Coronary artery (tissue), 2 donors: ENCODE measurements at regions not wholly inside any gene's neighbourhood (a gene's known extent, or its start where the extent isn't known, plus 50 kb on each side); places are given as distances from the start of the nearest gene placed in this dataset.
A peak's percentile ranks its signal among the peaks of the same experiment; 100 is the strongest.

Experiments used
- DNase-seq: peaks from one replicate; pipeline ENCODE4 v3.0.0-alpha.2; 2017; ENCODE audit warnings: low spot score
- H3K27ac ChIP-seq, 2 donors: fragments of 200-600 bp; sonication (generic); one replicate each; pipeline ENCODE4 v1.5.1; 2016 to 2019
- H3K4me3 ChIP-seq: fragments of 200-600 bp; sonication (generic); 2 replicates; pipeline ENCODE4 v1.5.1; 2016; ENCODE audit warnings: mild to moderate bottlenecking, moderate library complexity
- TF ChIP-seq, protein P1 (sequence below): fragments of 200-600 bp; sonication (generic); IDR thresholded peaks from one replicate; pipeline ENCODE4 v1.5.1; 2019; ENCODE audit warnings: antibody characterized with exemption

- no peak for DNase-seq
- Histone ChIP-seq H3K4me3 (peak overlapping the region; percentile 23), H3K27ac (no peak overlapping the region)
- TF ChIP-seq, protein P1, sequence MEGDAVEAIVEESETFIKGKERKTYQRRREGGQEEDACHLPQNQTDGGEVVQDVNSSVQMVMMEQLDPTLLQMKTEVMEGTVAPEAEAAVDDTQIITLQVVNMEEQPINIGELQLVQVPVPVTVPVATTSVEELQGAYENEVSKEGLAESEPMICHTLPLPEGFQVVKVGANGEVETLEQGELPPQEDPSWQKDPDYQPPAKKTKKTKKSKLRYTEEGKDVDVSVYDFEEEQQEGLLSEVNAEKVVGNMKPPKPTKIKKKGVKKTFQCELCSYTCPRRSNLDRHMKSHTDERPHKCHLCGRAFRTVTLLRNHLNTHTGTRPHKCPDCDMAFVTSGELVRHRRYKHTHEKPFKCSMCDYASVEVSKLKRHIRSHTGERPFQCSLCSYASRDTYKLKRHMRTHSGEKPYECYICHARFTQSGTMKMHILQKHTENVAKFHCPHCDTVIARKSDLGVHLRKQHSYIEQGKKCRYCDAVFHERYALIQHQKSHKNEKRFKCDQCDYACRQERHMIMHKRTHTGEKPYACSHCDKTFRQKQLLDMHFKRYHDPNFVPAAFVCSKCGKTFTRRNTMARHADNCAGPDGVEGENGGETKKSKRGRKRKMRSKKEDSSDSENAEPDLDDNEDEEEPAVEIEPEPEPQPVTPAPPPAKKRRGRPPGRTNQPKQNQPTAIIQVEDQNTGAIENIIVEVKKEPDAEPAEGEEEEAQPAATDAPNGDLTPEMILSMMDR: no peak
Observed at GRCh38 chr4:71253545-71253944, 85.3 kb upstream of the SLC4A4 start.

GRCh38 chr4:71254451-71255012 lies 84.3 kb upstream of the SLC4A4 start:
- no peak overlapping the region for H3K4me3 ChIP-seq
- TF ChIP-seq, protein P1: no peak
- H3K27ac ChIP-seq: peak overlapping the region in 1 of 2 donors; percentile 56
- DNase-seq: no peak

GRCh38 chr4:71255976-71256375 lies 82.8 kb upstream of the SLC4A4 start:
- H3K27ac ChIP-seq: no peak overlapping the region
- TF ChIP-seq, protein P1: no peak
- H3K4me3 ChIP-seq: no peak overlapping the region
- no peak for DNase-seq

DNA sequence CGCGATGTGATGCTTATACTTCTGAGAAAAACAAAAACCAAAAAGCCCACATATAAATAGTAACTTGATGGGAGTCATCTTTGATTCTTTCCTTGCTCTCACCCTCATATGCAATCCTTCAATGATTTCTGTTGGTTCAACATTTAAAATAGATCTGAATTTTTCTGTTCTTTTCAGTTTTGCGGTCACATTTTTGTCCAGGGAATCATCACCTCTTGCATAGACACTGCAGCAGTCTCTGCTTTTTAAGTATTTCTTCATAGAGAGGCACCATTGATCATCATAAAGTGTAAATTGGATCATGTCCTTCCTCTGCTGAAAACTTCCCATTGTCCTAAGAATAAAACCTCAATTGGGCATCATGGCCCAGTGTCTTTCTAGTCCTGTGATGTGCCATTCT lies 81.1 kb upstream of the SLC4A4 start:
- Histone ChIP-seq H3K27ac (no peak overlapping the region), H3K4me3 (no peak overlapping the region)
- no peak for DNase-seq
- TF ChIP-seq, protein P1: no peak

DNA sequence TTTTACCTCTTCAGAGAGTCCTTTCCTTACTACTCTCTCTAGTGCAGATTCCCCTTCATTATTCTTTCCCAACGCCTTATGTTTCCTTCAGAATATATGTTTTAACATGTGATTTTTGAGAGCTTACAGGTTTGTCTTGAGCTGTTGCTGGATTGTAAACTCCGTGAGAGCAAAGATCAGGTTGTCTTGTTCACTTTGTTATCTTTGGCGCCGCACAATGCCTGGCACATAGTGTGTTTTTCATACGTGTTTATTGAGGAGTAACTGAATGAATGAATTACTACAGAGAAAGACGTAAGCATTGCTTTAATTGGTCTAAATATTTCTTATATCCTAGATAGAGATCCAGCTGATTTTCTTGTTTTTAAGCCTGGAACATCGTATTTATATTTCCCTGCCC lies 80.5 kb upstream of the SLC4A4 start:
- no peak for DNase-seq
- no peak overlapping the region for H3K27ac ChIP-seq
- no peak overlapping the region for H3K4me3 ChIP-seq
- TF ChIP-seq, protein P1: no peak

DNA sequence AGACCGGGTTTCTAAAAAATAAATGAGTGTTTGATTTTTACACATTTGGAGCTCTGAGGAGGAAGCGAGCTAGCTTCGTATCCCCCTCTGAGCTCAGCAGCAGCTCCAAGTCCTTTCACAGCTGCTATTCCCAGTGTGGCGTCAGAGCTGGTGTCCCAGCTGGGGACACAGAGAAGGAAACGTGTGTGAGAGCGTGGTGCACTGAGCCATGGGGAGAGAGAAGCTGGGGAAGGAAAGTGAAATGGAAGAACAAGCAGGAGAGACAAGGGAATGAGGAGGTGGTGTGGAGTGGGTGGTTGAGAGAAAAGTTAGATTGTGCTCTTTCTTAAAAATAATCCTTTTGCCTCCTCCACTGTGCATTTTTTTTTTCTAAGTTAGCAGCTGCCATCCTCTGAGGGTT lies 79.5 kb upstream of the SLC4A4 start:
- H3K4me3 ChIP-seq: no peak overlapping the region
- peak overlapping the region in 1 of 2 donors; percentile 42 for H3K27ac ChIP-seq
- TF ChIP-seq, protein P1: no peak
- DNase-seq: no peak

DNA sequence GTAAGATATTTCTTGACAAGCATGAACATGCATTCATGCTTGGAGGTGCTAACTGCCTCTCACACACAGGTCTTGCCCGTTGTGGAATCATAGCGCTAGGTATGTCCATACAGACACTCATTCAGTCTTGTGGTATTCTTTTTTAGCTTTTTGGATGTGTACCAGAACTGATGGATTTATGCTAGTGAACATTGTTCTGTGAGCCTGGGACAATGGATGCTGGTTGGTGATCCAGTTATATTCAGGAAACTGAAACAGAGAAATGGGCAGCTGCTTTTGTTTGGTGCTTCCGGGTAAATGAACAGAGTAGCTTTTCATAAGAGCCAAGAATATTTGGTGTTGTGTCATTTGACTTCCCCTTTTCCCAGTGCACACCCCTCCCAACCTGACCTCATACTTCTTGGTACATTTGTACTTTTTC lies 78.9 kb upstream of the SLC4A4 start:
- DNase-seq: no peak
- H3K4me3 ChIP-seq: no peak overlapping the region
- TF ChIP-seq, protein P1: no peak
- H3K27ac ChIP-seq: peak overlapping the region in 1 of 2 donors; percentile 42
